ENCODE measurements at regions not wholly inside any gene's neighbourhood (a gene's known extent, or its start where the extent isn't known, plus 50 kb on each side); places are given as distances from the start of the nearest gene placed in this dataset.

DNA sequence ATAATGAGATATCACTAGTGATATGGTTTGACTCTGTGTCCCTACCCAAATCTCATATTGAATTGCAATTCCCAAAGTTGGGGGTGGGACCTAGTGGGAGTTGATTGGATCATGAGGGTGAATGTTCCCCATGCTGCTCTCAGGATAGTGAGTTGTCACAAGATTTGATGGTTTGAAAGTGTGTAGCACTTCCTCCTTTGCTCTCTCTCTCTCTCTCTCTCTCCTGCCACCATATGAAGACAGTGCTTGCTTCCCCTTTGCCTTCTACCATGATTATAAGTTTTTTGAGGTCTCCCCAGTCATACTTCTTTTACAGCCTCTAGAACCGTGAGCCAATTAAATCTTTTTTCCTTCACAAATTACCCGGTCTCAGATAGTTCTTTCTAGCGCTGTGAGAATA is 1002.0 kb upstream of the ADGRB3 start:
- FAIRE-seq (no peak), DNase-seq (ENCODE audit: low spot score in 2 of 2) (no peak)

DNA sequence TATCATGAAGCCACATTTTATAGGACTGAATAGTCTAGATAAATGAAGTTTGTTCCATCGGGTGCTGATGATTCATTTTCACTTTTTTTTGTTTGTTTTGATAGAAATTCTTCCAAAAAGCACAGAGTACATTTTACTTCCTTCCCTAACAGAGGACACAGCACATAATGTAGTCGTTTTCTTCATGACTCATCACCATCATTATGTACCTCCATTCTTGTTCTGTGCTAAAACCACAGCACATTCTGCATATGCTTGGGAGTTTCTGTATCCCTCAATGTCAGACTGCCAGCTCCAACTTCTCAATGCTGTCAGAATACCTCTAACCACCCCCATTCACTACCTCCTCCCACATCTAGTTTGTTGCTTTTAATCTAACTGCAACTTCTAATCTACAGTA is 1004.9 kb upstream of the ADGRB3 start:
- FAIRE-seq (no peak), DNase-seq (ENCODE audit: low spot score in 2 of 2) (no peak)

DNA sequence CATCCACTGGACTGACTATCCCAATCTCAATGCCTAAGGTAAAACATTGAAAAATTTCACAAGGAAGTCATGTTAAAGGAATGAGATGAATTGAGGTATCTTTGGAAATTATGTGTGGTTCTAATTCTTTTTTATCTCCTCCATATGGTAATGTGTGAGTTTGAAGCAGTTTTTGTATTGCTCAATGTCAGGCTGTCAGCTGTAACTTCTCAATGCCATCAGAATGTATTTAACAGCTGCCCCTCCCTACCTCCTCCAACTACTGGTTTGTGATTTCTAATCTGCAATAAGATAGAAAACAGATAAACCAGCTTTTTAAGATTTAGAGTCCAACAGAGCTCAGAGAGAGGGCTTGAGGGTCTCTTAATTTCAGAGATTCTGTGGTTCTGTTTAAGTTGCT is 1005.8 kb upstream of the ADGRB3 start:
- FAIRE-seq (no peak), DNase-seq (ENCODE audit: low spot score in 2 of 2) (no peak)

DNA sequence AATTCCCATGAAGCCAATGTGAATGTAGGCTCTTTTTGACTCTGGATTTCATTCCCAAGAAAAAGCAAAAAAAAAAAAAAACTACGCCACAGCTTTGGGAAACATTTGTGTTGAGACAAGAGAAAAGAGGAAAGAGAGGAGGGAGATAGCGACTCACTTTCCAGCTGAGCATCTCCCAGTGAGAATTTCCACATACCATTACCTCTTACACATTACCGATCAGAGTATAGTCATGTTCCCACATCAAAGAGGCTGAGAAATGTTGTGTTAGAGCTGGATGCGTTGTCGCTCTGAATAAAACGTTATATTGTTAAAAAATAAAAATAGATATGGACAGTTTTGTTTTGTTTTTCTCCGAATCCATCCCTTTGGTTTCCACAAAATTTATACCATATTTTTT is 1019.3 kb upstream of the ADGRB3 start:
- FAIRE-seq (no peak), DNase-seq (ENCODE audit: low spot score in 2 of 2) (no peak)

DNA sequence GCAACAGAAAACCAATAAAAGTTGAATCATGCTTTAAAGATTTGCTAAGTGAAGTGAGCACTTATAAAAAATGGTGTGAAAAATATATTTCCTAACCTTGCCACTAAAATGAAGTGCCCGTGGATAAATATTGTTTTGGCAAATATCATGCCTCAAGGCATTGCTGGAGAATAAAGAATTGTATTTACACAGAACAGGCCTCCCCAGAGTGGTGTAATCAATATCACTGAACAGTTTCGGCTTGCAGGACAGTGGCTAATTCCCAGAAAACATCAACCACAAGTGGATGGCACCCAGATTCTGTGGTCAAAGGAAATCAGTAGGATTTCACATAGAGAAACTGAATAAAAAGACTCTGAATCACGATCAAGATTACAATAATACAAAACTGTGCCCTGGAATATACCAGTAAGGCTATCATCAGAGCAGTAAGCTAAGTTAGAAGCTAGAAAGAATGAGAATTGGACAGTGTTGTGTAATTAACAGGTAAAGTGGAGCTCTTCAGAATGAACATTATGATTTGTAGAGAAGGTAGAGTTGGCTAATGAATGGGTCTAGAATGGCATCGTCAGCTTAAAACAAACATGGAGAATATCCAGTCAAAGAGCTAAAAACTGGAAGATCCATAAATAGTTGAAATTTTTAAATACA is 1026.9 kb upstream of the ADGRB3 start:
- DNase-seq (ENCODE audit: low spot score in 2 of 2): no peak
- no peak for FAIRE-seq

DNA sequence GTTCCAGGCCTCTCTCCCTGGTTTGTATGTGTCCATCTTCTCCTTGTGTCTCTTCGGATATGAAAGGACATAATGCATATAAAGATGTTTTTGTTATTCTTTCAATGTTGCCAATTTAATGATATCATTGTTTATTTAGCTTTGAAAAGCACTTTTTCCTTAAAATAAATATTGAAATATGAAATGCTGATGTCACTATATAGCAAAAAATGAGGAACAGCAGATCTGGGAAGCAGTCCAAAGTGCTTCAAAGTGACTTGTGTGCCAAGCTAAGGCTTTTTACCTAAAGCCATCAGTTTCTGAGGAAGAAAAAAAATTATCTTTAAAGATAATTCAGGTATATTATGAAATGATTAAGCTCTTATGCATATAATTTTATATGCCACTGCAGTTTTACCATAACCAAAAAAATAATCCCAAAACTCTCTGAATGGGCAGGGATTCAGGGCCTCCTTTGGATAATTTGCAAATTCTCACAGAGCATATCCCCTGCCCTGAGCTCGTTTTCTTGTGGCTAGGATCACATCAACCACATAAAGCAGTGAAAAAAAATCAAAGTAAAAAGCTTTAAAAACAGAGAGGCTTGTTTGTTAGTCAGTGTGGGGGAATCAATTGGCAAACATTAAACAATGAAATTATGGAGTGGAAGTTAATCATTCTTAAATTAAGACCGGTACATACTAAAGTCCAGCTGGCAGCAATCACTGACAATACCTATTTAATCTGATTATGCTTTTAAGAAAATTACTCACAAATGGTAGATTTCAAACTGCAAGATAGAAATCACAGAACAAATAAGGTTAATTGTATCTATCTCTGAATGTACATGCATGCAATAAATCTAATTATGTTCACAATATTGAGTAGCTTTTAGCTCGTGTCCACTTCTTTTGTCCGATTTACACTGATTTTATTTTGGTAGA is 1027.9 kb upstream of the ADGRB3 start:
- FAIRE-seq: no peak
- DNase-seq (ENCODE audit: low spot score in 2 of 2): no peak

DNA sequence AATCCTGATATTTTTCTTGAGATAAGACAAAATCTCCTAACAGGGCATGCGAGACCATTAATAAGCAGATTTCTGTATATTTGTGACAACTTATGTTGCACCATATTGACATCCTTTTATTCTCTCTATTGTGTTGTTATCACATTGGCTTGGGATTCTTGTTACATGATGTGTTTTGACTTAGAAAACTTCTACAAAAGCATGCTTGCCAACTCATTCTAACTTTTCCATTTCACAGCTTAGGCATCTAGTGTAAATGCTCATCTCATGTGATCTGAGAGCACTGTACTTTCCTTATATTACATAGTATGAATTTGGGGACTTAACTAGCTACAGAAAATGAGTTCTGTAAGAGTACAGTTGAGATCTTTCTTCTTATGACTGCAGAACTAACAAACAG is 1040.7 kb upstream of the ADGRB3 start:
- DNase-seq (ENCODE audit: low spot score in 2 of 2) (no peak), FAIRE-seq (no peak)

DNA sequence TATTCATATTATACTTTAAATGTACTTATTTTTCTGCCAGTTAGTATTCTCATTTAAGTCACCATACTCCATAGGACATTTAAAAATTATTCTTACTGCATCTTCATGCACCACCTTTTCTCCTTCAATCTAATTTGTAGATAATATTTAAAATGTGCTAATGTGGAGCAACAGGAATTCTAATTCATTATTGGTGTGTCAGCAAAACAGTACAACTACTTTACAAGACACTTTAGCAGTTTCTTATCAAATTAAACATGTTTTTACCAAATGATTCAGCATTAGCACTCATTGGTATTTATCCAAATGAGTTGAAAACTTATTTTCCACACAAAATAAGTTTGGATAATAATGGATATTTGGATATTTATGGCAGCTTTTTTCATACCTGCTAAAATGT is 1041.8 kb upstream of the ADGRB3 start:
- FAIRE-seq: no peak

DNA sequence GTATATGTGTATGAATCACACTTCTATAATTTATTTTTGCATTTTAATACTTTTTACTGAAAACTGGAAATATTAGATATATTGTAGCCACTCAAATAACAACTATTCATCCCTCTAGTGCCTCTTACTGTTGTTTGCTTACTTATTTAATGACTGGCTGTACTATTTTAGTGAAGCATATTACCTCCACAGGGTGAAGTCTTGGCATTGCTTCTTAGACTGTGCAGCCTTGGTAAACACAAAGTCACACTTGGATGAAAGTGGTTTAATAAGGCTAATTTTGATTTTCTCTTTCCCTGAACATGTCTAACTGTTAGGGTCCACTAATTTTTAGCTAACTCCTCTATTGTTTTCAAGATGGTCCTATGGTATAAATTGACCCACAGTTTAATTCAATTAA is 1043.2 kb upstream of the ADGRB3 start:
- FAIRE-seq (no peak), DNase-seq (ENCODE audit: low spot score in 2 of 2) (no peak)

More for the DNA sequence above, 1041.8 kb upstream of the ADGRB3 start:
- no peak for DNase-seq (ENCODE audit: low spot score in 2 of 2)

DNA sequence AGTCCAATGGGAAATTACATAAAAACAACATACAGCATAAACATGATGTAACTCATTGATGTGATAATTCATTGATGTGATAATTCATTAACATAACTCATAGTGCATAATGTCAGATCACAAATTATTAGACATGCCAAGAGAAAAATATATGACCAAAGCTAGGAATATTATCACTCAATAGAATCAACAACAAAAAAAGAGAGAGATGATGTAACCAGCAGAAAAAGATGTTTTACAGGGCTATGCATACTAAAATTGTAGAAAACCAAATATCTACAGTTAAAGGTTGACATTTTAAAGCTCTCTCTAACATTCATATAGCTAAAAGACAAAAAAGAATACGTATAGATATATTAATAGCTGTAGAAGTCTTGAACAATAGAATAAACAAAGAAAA is 1067.2 kb upstream of the ADGRB3 start:
- DNase-seq (ENCODE audit: low spot score in 2 of 2): no peak
- FAIRE-seq: no peak

DNA sequence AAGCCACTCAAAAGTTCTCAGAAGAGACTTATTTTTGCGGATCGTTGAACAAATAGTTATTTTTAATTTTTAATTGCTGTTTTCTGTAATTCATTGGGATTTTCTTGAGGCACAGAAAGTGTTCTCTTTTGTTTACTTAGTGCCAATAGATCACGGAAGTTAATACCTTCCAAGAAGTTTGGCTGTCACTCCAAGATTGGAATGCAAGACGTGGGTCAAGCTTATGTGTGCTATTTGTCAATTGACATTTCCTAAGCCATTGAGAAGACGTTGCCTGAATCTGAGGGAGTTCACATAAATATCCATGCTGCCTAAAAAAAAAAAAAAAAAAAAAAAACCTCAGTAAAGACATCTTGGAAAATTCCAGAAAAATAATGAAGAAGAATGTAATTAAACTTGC is 1071.4 kb upstream of the ADGRB3 start:
- DNase-seq (ENCODE audit: low spot score in 2 of 2) (no peak), FAIRE-seq (no peak)

DNA sequence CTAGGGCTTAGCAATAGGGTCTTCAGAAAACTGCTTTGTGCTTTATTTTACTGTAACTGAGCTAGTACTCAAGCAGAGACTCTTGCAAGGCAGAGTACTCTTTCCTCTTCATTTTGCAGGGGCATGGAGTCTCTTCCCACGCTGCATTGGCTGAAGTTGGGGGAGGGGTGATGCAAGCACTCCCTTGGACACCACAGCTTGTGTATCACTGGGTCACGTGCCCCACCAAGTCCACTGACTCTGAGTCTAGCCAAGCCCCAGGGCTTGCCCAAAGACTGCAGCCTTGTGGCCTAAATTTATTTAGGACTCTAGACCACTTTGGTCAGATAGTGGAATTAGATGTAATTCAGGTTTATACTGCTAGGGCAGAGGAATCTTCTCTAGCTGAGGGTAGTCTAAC is 1075.0 kb upstream of the ADGRB3 start:
- no peak for DNase-seq (ENCODE audit: low spot score in 2 of 2)
- no peak for FAIRE-seq

DNA sequence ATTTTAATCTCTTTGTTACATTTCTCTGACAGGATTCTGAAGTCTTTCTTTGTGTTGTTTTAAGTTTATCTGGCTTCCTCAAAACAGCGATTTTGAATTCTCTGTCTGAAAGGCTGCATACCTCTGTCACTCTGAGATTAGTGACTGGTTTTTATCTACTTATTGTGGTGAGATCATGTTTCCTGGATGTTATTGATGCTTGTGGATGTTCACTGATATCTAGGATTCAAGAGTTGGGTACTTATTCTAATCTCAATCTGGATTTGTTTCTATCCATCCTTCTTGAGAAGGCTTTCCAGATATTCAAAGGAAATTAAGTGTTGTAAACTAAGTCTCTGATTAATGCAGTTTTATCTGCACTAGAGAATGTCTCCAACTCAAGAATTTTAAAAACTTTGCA is 1076.1 kb upstream of the ADGRB3 start:
- FAIRE-seq (no peak), DNase-seq (ENCODE audit: low spot score in 2 of 2) (no peak)

DNA sequence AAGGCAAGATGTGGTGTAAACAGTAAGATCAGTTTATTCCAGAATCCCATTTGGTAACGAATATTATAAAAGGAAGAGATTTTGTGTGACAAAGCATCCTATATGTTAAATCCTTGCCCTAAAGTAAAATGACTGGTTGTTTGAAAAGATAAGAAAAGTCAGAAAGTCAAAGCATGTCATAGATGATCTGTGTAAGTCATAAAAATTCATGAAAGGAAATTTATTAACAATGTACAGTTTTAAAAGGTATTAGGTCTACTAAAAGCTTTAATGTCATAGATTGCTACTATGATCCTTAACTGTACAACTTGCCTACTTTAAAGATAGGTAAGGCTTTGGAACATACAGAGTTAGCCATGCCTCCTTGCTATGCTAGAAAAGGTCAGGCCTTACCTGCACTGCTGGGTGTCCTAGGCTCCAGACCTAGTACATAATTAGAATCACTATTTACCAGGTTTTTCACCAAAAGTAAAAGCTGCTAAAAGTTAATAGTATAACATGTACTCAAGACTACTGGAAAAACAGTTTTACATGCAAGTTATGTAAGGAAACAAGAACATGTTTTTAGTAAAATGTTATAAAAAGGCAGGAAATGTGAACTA is 1090.1 kb upstream of the ADGRB3 start:
- FAIRE-seq (no peak), DNase-seq (ENCODE audit: low spot score in 2 of 2) (no peak)

DNA sequence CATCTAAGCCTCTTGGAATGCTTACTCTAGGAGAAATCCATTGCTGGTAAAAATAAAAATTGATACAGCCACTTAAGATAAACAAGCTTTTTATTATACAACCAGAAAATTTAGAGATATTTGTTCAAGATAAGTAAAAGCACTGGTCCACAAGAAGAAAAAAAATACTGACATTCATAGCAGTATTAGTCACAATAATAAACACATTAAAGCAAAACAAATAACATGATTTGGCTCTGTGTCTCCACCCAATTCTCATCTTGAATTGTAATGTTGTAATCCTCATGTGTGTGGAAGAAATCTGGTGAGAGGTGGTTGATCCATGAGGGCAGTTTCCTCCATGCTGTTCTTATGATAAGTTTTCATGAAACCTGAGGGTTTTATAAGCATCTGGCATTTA is 1093.5 kb upstream of the ADGRB3 start:
- FAIRE-seq: no peak
- DNase-seq (ENCODE audit: low spot score in 2 of 2): no peak

DNA sequence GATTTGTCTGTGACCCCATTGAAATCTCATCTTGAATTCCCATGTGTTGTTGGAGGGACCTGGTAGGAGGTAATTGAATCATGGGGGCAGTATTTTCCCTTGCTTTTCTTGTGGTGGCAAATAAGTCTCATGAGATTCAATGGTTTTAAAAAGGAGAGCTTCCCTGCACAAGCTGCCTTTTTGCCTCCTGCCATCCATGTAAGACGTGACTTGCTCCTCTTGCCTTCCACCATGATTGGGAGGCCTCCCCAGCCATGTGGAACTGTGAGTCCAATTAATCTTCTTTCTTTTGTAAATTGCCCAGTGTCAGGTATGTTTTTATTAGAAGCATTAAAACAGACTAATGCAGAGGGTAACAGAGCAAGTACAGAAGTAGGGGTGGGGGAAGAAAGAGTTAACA is 1097.0 kb upstream of the ADGRB3 start:
- no peak for FAIRE-seq

DNA sequence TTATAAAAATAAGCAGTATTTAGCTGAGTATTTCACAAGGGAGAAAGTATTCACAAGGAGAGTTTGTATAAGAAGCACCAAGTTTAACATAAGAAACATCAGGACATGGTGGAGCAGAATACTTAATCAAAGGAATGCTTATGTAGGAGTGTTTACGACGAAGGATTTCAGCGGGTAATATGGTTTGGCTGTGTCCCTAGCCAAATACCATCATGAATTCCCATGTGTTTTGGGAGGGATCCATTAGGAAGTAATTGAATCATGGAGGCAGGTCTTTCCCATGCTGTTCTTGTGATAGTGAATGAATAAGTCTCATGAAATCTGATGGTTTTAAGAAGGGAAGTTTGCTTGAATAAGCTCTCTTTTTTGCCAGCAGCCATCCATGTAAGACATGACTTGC is 1099.1 kb upstream of the ADGRB3 start:
- no peak for FAIRE-seq
- no peak for DNase-seq (ENCODE audit: low spot score in 2 of 2)

More for the DNA sequence above, 1097.0 kb upstream of the ADGRB3 start:
- no peak for DNase-seq (ENCODE audit: low spot score in 2 of 2)

DNA sequence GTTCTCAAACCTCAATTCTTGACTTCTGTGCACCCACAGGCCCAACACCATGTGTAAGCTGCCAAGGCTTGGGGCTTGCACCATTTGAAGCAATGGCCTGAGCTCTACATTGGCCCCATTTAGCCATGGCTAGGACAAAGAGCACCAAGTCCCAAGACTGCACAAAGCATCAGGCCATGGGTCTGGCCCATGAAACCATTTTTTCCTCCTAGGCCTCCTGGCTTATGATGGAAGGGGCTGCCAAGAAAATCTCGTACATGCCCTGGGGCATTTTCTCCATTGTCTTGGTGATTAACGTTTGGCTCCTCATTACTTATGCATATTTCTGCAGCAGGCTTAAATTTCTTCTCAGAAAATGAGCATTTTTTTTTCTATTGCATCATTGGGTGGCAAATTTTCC is 1128.7 kb upstream of the ADGRB3 start:
- DNase-seq (ENCODE audit: low spot score in 2 of 2) (no peak), FAIRE-seq (no peak)

DNA sequence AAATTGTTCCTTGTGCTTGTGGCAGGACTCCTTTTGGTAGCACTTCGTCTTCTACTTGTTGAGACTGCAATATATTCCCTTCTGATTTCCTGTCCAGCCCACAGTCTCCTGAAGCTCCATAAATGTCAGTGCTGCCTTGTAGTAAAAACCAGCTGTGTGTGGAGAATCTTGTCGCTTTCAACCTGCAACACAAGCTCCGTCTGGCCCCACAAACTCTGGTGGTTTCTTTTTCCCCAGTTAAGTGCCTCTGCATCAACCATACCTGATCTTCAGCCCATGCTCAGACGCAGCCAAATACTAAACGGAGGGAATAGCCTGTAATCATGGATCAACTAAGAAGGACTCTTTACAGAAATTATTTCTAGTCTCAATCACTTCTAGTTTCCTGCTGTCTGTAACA is 1133.3 kb upstream of the ADGRB3 start:
- no peak for FAIRE-seq

DNA sequence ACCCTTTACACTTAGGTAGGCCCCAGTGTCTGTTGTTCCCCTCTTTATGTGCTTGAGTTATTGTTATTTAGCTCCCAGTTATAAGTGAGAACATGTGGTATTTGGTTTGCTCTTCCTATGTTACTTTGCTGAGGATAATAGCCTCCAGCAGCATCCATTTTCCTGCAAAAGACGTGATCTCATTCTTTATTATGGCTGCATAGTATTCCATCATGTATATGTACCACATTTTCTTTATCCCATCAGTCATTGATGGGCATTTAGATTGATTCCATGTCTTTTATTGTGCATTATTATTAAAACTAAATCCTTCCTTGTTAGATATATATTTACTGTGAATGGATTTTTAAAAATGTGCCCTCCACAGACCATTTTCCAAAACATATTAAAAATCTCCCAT is 1137.3 kb upstream of the ADGRB3 start:
- FAIRE-seq: no peak
- DNase-seq (ENCODE audit: low spot score in 2 of 2): no peak

More for the DNA sequence above, 1133.3 kb upstream of the ADGRB3 start:
- no peak for DNase-seq (ENCODE audit: low spot score in 2 of 2)

DNA sequence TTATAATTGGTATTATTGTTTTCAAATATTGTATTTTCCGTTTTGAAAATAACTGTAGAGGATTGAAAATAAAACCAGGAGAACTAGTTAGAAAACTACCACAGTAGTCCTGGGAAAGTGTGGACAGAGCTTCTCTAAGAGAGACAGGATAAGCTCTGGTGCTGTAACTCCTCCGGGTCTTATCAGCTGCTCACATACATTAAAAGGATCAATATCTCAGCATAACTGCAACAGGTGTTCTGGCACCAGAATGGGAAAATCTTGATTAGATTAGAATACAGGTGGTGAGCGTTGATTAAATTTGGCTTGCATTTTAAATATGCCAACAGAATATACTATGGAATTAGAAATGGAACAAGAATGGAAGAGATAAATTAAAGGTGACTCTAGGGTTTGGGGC is 1138.9 kb upstream of the ADGRB3 start:
- DNase-seq (ENCODE audit: low spot score in 2 of 2): no peak
- no peak for FAIRE-seq

DNA sequence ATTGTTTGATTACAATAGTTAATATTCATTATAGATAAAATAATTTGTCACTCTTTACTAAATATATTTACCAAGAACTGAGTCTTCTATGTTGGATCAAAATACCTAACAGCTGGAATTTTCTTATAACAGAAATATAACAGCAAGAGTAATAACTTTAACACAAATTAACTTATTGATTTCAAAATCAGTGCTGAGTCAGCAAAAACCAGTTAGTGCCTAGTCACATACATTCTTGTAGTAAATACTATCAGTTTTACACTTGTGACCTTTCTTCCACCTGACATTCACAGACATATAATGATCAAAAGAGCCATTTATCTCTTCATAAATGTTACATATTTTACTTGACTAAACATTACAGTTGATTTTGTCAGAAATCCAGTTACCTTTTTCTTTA is 1141.4 kb upstream of the ADGRB3 start:
- DNase-seq (ENCODE audit: low spot score in 2 of 2): no peak
- FAIRE-seq: no peak
